ENCODE measurements at regions not wholly inside any gene's neighbourhood (a gene's known extent, or its start where the extent isn't known, plus 50 kb on each side); places are given as distances from the start of the nearest gene placed in this dataset.

DNA sequence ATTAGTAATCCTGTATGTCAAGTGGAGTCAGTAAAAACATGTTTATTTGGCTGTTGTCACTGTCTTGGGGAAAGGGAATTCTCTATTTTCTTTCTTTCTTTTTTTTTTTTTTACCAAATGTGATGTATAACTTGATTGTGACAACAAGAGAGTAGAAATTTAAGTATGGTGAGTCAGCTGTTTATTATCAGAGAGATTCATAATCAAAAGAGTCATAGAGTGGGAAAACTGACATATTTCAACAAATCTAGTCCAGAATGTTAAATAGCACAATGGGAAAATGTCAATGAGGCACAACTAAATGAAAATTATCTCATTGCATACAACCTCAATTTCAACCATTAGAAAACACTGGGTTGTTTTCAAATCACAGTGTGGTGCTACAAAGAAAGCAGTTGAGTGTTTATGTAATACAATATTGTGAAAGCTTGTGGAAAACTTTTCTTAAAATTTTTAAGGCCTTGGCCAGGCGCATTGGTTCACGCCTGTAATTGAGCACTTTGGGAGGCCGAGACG is 111.9 kb upstream of the DTNA start:
- TF ChIP-seq, protein P1, sequence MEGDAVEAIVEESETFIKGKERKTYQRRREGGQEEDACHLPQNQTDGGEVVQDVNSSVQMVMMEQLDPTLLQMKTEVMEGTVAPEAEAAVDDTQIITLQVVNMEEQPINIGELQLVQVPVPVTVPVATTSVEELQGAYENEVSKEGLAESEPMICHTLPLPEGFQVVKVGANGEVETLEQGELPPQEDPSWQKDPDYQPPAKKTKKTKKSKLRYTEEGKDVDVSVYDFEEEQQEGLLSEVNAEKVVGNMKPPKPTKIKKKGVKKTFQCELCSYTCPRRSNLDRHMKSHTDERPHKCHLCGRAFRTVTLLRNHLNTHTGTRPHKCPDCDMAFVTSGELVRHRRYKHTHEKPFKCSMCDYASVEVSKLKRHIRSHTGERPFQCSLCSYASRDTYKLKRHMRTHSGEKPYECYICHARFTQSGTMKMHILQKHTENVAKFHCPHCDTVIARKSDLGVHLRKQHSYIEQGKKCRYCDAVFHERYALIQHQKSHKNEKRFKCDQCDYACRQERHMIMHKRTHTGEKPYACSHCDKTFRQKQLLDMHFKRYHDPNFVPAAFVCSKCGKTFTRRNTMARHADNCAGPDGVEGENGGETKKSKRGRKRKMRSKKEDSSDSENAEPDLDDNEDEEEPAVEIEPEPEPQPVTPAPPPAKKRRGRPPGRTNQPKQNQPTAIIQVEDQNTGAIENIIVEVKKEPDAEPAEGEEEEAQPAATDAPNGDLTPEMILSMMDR (IDR thresholded peaks at IDR 0.05; ENCODE audit: insufficient read depth, low read depth, low read length, missing control alignments), result no peak
- DNase-seq (ENCODE audit: low read depth), result no peak
- H3K4me3 ChIP-seq (ENCODE audit: low read depth, low read length), result no peak overlapping the region

DNA sequence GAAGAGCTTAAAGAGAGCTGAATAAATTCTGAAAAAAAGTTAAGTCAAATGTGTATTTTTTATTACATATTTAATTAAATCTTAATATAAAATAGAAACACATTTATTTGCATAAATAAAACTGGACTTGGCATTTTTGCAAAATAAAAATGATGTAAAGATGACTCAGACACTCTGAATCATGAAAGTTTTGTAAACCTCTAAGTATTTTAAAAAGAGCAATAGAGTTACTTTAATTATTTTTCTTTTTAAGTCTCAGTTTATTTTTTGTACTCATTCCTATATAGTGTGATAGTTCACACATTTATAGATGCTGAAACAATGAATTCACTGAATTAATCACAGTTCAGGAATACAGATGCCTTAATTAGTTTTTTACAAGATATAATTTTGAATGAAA is 109.9 kb upstream of the DTNA start:
- TF ChIP-seq, protein P1 (IDR thresholded peaks at IDR 0.05; ENCODE audit: insufficient read depth, low read depth, low read length, missing control alignments), result no peak
- DNase-seq (ENCODE audit: low read depth), result no peak
- no peak overlapping the region for H3K4me3 ChIP-seq (ENCODE audit: low read depth, low read length)

DNA sequence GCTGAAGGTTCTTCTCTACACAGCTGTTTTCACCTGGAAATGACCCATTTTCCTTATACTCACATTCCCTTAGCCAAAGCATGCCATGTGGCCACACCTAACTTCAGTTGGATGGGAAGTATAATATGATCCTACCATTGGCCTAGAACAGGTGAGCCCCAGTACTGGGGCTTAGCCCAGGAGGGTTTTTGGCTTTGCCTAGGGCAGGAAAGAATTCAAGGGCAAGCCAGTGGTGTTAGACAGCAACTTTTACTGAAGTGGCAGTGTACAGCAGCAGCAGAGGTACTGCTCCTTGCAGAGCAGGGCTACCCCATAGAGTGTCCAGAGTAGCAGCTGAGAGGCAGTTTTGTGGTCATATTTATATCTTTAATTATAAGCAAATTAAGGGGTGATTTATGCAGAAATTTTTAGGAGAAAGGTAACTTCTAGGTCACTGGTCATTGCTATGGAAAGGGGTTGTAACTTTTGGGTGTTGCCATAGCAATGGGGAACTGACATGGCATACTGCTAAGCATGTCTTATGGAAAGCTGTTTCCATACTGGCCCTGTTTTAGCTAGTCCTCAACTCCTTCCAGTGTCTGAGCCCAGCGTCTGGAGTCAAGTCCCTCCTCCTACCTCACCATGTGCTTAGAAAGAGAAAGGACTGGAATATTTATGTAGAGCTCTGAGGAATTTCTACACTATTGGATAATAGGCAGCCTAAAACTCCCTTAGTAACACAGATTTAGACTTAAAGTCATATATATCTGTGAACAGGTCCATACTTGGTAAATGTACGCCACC is 109.0 kb upstream of the DTNA start:
- TF ChIP-seq, protein P1 (IDR thresholded peaks at IDR 0.05; ENCODE audit: insufficient read depth, low read depth, low read length, missing control alignments), result no peak
- no peak for DNase-seq (ENCODE audit: low read depth)
- H3K4me3 ChIP-seq (ENCODE audit: low read depth, low read length), result no peak overlapping the region

DNA sequence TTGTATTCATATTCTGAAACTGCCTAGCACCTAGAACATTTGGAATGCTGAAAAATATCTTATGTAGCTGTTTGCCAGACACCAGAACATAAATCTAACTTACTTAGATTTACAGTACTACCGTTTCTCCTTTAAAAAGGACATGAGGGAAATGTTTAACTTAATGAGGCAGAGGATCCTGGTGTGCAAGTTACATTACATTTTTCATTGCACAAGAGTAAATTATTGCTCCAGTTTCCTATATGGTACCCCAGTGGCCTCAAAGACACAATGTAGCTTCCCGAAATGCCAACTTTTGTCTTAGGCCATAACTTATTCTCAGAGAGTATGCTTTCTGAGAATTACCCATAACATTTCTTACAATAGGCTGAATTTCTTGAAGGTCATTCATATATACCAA is 105.5 kb upstream of the DTNA start:
- H3K4me3 ChIP-seq (ENCODE audit: low read depth, low read length), result no peak overlapping the region
- TF ChIP-seq, protein P1 (IDR thresholded peaks at IDR 0.05; ENCODE audit: insufficient read depth, low read depth, low read length, missing control alignments), result no peak
- DNase-seq (ENCODE audit: low read depth), result no peak

DNA sequence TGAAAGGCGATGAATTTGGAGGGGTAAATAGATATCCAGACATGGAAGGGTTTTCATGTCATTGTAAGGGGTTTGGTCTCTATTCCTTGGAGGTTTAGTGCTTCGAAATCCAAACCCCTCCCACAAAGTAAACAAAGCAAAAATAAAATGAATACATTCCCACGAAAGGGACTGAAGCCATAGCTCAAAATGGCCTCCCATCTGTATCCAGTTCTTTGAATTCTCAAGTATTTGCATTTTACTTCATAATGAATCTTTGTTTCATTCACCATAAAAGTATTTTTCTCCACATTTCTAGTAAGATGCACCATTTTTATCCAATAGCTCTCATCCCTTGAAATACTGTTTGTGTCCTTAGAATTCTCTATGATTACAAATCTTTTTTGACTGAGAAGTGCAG is 103.2 kb upstream of the DTNA start:
- no peak overlapping the region for H3K4me3 ChIP-seq (ENCODE audit: low read depth, low read length)
- no peak for DNase-seq (ENCODE audit: low read depth)
- TF ChIP-seq, protein P1 (IDR thresholded peaks at IDR 0.05; ENCODE audit: insufficient read depth, low read depth, low read length, missing control alignments), result no peak

DNA sequence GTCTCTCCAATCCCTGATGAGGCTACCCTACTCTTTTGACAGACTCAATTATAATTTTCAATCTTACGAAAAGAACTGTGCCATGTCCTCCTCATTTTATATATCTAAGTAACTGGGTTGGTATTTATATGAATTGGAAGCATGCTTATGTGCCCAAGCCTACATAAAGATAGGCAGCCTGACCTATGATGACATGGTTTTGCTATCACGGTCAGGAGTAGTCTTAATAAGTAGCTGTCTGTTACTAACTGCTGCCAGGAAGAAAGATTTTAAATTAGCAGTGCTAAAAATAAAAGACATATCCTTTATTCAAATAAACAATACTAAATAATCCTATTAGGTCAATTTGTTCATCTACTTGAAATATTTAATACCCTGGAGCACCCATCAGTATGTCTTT is 102.0 kb upstream of the DTNA start:
- H3K4me3 ChIP-seq (ENCODE audit: low read depth, low read length), result no peak overlapping the region
- DNase-seq (ENCODE audit: low read depth), result no peak
- TF ChIP-seq, protein P1 (IDR thresholded peaks at IDR 0.05; ENCODE audit: insufficient read depth, low read depth, low read length, missing control alignments), result no peak

Measured in GM12865 (cell line).